Ovary (tissue), 3 donors: ENCODE measurements at regions not wholly inside any gene's neighbourhood (a gene's known extent, or its start where the extent isn't known, plus 50 kb on each side); places are given as distances from the start of the nearest gene placed in this dataset.

Experiments used
- CTCF ChIP-seq, 3 donors: fragments of 450-650 bp in 2 of 3; fragments of 200-600 bp in 1 of 3; IDR thresholded peaks; one replicate each; pipeline versions ENCODE4 v1.5.1 to v1.8.0; 2016 to 2022; ENCODE audit warnings: antibody characterized with exemption in 3 of 3, mild to moderate bottlenecking in 1 of 3
- EP300 ChIP-seq: sonication (generic); formaldehyde crosslinking; IDR thresholded peaks from one replicate; pipeline ENCODE4 v1.6.1; 2017; ENCODE audit warnings: antibody characterized with exemption
- POLR2A ChIP-seq: fragments of 450-650 bp; IDR thresholded peaks from one replicate; pipeline ENCODE4 v1.6.1; 2017; ENCODE audit warnings: antibody characterized with exemption, mild to moderate bottlenecking, moderate library complexity
- donor health status: DM: no; HTN: no; CAD: no.

- TF ChIP-seq POLR2A (no peak), CTCF (IDR thresholded peaks at IDR 0.05) (no peak), EP300 (no peak)
Observed at GRCh38 chrX:127300511-127300910, 481.0 kb downstream of the PRR32 start.
